GM18502 (cell line): ENCODE measurements at regions not wholly inside any gene's neighbourhood (a gene's known extent, or its start where the extent isn't known, plus 50 kb on each side); places are given as distances from the start of the nearest gene placed in this dataset.
"Not testable (repeated sequence)": the region's sequence is repeated elsewhere in the genome, so short reads cannot be mapped to it uniquely, and the experiment has no call there.

Experiments
- ATAC-seq: cut with Tn5 transposase; IDR thresholded peaks from one replicate; pipeline ENCODE4 v1.9.1; 2021; ENCODE audit warnings: mild to moderate bottlenecking; ENCODE audit not compliant: unreplicated experiment, poor library complexity

DNA sequence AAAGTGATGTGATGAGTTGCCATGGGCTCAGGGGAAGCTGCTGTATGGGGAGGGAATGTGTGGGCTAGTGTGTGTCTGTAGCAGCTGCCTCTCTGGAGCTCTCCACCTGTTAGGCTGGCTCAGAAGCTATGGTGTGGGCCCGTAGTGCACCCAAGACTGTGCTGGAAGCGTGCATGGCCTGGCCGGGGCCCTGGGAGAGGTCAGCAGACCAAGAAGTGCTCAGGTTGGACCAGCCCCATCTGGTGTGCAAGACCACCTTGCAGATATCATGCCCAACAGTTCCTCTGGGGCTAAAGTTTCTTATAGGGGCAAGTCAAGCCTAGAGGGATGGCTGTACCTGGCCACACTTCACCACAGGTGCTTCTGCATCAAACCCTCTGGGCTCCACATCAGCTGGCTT lies 274.4 kb upstream of the CCDC179 start:
- ATAC-seq: no peak

- no peak for ATAC-seq
These were observed 278.5 kb upstream of the CCDC179 start for GRCh38 chr11:23138761-23139160.

DNA sequence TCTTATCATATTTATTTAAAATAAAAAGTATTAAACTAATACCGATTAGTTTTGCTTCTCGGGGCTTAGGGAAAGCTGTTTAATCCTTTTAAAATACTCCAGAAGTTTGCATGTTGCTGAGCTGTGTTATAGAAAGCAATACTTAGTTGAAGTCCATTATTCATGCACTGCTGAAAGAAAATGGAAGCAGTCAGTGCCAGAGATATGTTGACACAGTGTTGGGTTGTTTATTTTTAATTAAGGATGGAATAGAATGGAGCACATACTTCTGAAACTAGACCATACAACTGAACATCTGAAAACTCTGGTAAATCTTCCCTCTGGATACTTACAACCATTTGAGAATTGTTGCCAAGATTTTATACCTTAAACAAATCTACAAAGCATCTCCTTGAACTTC lies 282.7 kb upstream of the CCDC179 start:
- no peak for ATAC-seq

- ATAC-seq: no peak
These were observed 291.5 kb upstream of the CCDC179 start for GRCh38 chr11:23151819-23152218.

GRCh38 chr11:23155503-23155902 lies 295.2 kb upstream of the CCDC179 start:
- ATAC-seq: no peak

GRCh38 chr11:23164022-23164421 lies 303.7 kb upstream of the CCDC179 start:
- no peak for ATAC-seq

DNA sequence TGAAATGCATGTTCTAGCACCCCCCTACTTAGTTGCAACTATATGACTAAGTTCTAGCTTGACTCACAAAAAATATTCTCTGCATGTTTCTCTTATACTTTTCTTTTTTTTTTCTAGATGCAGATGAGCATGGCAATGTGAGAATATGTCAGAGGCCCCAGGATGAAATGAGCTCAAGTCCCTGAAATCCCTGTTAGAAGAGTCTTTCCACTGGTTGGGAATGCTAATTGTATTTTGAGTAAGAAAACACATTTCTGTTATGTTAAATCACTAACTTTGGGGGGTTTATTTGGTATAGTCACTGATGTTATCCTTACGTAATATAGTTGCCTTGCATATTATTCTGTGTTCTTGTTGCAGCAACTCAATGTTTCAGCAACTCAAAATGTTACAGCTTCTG lies 306.1 kb upstream of the CCDC179 start:
- ATAC-seq: no peak

DNA sequence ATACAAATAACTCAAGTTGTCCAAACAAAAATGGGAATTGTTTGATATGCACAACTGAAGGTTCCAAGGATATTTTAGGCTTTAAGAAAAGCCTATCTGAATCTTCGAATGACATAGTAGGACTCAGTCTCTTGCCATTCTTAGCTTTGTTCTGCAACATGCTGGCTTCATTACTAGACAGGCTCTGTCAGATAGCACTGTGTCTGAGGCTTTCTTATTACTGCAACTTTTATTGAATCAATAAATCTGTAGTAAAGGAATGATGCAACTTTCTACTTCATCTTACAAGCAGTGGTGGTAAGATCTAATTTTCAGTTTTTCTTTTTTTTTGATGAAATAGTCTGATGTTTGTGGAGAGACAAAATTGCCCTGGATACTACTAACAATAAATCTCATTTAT lies 319.3 kb upstream of the CCDC179 start:
- no peak for ATAC-seq

DNA sequence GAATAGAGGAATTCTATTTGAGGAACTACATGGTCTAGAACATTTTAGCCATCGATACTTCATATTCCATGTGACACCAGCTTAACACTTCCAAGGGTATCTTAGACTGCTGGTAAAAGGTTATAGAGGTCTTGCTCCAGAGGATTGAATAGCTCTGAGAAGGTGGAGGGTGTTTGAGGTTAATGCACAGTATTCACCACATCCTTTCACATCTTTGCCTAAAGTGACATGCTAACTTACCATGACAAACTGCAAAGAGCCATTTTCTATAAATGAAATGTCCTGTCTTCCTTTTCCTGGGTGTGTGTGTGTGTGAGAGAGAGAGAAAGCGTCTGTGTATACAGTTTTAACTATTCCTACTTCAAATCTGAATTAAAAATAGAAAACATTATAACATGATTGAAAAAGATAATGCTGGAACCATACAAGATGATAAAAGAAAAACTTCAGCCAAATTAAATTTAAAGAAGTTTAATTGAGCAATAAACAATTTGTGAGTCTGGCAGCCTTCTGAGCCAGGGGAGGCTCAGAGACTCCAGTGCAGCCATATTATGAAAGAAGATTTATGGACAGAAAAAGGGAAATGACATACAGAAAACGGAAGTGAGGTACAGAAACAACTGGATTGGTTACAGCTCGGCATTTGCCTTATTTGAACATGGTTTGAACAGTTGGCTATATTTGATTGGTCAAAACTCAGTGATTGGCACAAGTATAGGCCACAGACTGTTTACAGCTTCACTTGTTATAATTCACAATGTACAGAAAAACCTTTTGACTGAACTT lies 320.9 kb upstream of the CCDC179 start:
- ATAC-seq: no peak

DNA sequence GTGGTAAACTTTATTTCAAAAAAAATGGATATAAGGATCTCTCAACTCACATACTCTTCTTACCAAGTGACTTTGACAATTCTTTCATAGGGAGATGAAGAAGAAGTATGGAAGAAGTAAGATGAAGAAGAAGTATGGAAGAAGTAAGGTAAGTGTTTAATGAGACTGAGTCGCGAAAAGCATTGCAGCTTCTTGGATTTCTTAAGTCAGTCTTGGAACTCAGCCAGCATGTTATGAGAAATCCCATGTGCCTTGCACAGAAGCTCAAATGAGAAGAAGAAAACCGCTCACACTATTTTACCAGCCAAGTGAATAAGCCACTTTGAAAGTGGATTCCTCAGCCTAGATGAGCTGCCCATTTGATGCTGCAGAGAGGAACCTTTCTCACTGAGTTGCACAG lies 332.0 kb upstream of the CCDC179 start:
- ATAC-seq: no peak

DNA sequence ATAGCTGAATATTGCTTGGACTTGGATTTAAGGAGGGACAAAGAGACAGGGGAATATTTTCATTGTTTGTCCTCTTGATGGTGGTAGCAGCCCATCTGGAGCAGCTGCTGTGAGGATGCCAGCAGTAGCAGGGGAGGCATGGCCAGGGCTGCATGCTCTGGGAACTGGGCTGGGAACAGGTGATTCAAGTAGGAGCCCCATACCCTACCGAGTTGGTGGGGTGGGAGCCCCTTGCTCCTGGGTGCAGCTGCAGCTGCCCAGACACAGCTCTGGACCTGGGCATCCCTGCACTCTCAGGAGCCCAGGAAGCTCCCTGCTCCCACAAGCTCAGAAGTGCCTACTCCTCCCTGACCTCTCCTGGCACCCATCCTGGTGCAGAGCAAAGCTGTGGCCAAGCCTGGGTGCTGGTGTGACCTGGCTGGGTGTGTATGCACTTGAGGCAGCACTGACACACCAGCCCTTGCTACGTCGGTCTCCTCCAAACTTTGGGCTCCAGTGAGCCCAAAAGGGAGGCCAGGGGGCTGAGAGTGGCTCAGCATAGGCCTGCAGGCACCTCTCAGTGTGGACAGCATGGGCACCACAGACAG lies 341.8 kb upstream of the CCDC179 start:
- no peak for ATAC-seq

GRCh38 chr11:23202611-23203010 lies 342.3 kb upstream of the CCDC179 start:
- ATAC-seq: no peak

GRCh38 chr11:23205156-23205871 lies 345.0 kb upstream of the CCDC179 start:
- ATAC-seq: no peak

DNA sequence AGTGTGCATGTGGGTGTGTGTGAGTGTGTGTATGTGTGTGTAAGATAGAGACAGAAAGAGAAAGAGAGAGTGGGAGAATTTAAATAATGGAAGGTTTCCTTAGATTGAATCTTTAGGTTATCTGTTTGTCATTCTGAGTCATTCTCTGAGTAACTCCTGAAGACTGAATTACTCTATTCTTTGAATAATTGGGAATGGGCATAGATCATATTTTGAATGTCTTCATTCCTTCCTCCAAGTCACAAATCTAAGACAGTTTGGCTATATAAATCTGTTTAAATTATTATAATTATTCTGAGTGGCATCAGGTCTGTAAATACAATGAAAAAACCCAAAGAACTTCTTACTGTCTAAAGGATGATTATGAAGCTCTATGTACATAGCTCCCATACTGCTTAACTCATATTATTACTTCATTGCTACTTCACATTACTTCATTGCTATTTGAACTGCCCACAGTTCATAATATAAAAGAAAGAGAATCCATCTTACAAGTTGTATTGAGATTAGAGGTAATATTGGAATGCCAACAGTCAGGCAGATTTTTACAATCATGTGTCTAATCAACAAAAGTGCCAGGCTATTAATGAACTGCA lies 346.6 kb upstream of the CCDC179 start:
- no peak for ATAC-seq

GRCh38 chr11:23211221-23211620 lies 350.9 kb upstream of the CCDC179 start:
- no peak for ATAC-seq

DNA sequence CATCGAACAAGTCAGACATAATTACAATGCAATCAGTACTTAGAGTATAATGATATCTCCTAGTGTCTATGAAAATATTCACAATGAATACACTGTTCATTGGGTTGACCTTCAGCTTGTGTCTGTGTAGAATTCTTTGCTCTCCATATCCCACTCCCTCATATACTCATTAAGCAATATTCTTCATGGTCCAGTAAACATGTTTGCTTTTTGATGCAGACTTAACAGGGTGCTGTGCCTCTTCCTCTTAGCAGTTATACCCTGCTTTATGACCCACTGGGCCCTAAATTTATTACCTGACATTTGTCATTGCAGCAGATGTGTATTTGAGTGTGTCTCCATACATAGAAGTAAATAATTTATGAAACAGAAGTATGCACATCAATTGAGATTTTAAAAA lies 352.5 kb upstream of the CCDC179 start:
- no peak for ATAC-seq

DNA sequence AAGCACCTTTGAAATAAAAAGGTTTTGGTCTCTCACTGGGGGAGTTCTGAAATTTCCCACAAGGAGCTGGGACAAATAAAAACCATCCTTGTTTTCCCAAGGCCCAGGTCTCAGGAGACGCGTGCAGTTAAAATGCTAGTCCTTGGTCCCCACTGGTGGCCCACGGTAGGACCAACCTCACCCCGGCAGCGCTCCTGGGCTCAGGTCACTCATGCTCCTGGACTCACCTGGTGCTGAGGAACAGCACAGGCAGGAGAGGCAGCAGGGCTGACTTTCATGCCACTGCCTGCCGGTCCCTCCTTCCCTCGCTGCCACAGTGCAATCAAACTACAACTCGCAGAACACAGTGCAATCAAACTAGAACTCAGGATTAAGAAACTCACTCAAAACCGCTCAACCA lies 356.8 kb upstream of the CCDC179 start:
- no peak for ATAC-seq

- not testable (repeated sequence) for ATAC-seq
These were observed 359.8 kb upstream of the CCDC179 start for GRCh38 chr11:23220086-23220485.

GRCh38 chr11:23221366-23221765 lies 361.1 kb upstream of the CCDC179 start:
- ATAC-seq: no peak

- ATAC-seq: no peak
These were observed 366.2 kb upstream of the CCDC179 start for GRCh38 chr11:23226331-23227077.

- no peak for ATAC-seq
These were observed 366.8 kb upstream of the CCDC179 start for GRCh38 chr11:23227078-23227445.
